ENCODE measurements at regions not wholly inside any gene's neighbourhood (a gene's known extent, or its start where the extent isn't known, plus 50 kb on each side); places are given as distances from the start of the nearest gene placed in this dataset.

GRCh38 chr13:21957833-21958232, 287.0 kb downstream of the FGF9 start (continued):
- TF ChIP-seq REST (IDR thresholded peaks at IDR 0.05; ENCODE audit: low read depth), result no peak
- no peak for TF ChIP-seq CTCF (IDR thresholded peaks at IDR 0.05 in 2 of 3, conservative IDR thresholded peaks at IDR 0.05 in 1 of 3; ENCODE audit: borderline replicate concordance in 1 of 3, insufficient read depth in 1 of 3, low read depth in 2 of 3, low read length in 2 of 3)
- no peak for TF ChIP-seq SP1 (IDR thresholded peaks at IDR 0.05; ENCODE audit: low read depth)
- TF ChIP-seq ZFX (IDR thresholded peaks at IDR 0.05), result no peak

- no peaks in the 10 kb centered on the region for H3K79me2 ChIP-seq (ENCODE audit: insufficient read depth, low read length)
- no peak overlapping the region for H3K27ac ChIP-seq (ENCODE audit: low read depth, low read length)
- H3K4me2 ChIP-seq (ENCODE audit: low read length), result no peak overlapping the region
- no TSS peak for BruUV-seq (replicated peaks)
- RAD21 ChIA-PET (ENCODE audit: low non-redundant PET in 1 of 2, low total read pairs in 2 of 2, uncharacterized antibody in 2 of 2, unreplicated experiment in 2 of 2), result no interaction called here
- no peaks in the 10 kb centered on the region for H4K20me1 ChIP-seq (ENCODE audit: insufficient read depth)
- POLR2A ChIA-PET, result no interaction called here
- no peaks in the 10 kb centered on the region for H3K4me1 ChIP-seq (ENCODE audit: control insufficient read depth in 1 of 2, insufficient read depth in 2 of 2, low read length in 2 of 2)
- H3K4me3 ChIP-seq (replicated peaks in 1 of 2; ENCODE audit: low read depth in 1 of 2, low read length in 2 of 2), result no peak overlapping the region
- DNase-seq (ENCODE audit: low read depth, low spot score), result no peak
- ATAC-seq, result no peak
- H3K9me2 ChIP-seq (ENCODE audit: insufficient read depth), result no peaks in the 10 kb centered on the region
- CTCF ChIA-PET, result no interaction called here
- no peaks in the 10 kb centered on the region for H3K9me3 ChIP-seq (ENCODE audit: control insufficient read depth in 1 of 2, insufficient read depth in 1 of 2, low read depth in 1 of 2, low read length in 2 of 2)
- H3K9ac ChIP-seq (ENCODE audit: low read length), result no peak overlapping the region
- H2AFZ ChIP-seq (ENCODE audit: low read depth, low read length, poor library complexity, severe bottlenecking), result no peak overlapping the region
- no peaks in the 10 kb centered on the region for H3K36me3 ChIP-seq (ENCODE audit: control insufficient read depth in 1 of 2, insufficient read depth in 2 of 2, low read length in 2 of 2)
- intact Hi-C loops (cut with micrococcal nuclease), result no loop called here
- no peaks in the 10 kb centered on the region for H3K27me3 ChIP-seq (ENCODE audit: insufficient read depth, low read length)
- TF ChIP-seq REST (IDR thresholded peaks at IDR 0.05; ENCODE audit: low read depth) (no peak), MAX (IDR thresholded peaks at IDR 0.05) (no peak), POLR2A (IDR thresholded peaks at IDR 0.05; ENCODE audit: borderline replicate concordance, extremely low read depth, insufficient read depth, insufficient read length) (no peak), ZNF274 (IDR thresholded peaks at IDR 0.05; ENCODE audit: low read depth, low read length) (no peak), ZBTB33 (IDR thresholded peaks at IDR 0.05; ENCODE audit: extremely low read depth, insufficient replicate concordance, low read length) (no peak), ELF1 (IDR thresholded peaks at IDR 0.05; ENCODE audit: borderline replicate concordance, low read depth) (no peak), ATF3 (IDR thresholded peaks at IDR 0.05) (no peak), JUND (IDR thresholded peaks at IDR 0.05) (no peak), FOSL1 (IDR thresholded peaks at IDR 0.05; ENCODE audit: low read depth) (no peak), EZH2 (IDR thresholded peaks at IDR 0.05) (no peak), POLR2AphosphoS5 (IDR thresholded peaks at IDR 0.05; ENCODE audit: low read depth, low read length) (no peak), ZFX (IDR thresholded peaks at IDR 0.05) (no peak), SP1 (IDR thresholded peaks at IDR 0.05; ENCODE audit: low read depth) (no peak)
Measured at GRCh38 chr13:21960108-21960507, 289.2 kb downstream of the FGF9 start.

Data from HCT116 (cell line).